H9 (cell line): ENCODE measurements at regions not wholly inside any gene's neighbourhood (a gene's known extent, or its start where the extent isn't known, plus 50 kb on each side); places are given as distances from the start of the nearest gene placed in this dataset.

ENCODE experiments used
- DNase-seq: peaks from one replicate; pipeline ENCODE4 v3.0.0-alpha.2; 2017
- H2AFZ ChIP-seq: one replicate; pipeline ENCODE4 v1.6.1; 2013; ENCODE audit warnings: mild to moderate bottlenecking, low read length, control low read depth, moderate library complexity
- H2AK5ac ChIP-seq: 2 replicates; pipeline ENCODE4 v1.6.1; 2013; ENCODE audit warnings: low read length, control low read depth, mixed read lengths; ENCODE audit not compliant: insufficient read length
- H2BK120ac ChIP-seq: one replicate; pipeline ENCODE4 v1.6.1; 2013; ENCODE audit warnings: low read depth, mild to moderate bottlenecking, low read length, control low read depth, inconsistent platforms; ENCODE audit not compliant: poor library complexity, severe bottlenecking
- H2BK12ac ChIP-seq: 2 replicates; pipeline ENCODE4 v1.6.1; 2013; ENCODE audit warnings: low read length, control low read depth, mixed read lengths, low read depth; ENCODE audit not compliant: insufficient read length
- H2BK15ac ChIP-seq: 2 replicates; pipeline ENCODE4 v1.6.1; 2013; ENCODE audit warnings: low read depth, low read length, control low read depth
- H2BK20ac ChIP-seq: one replicate; pipeline ENCODE4 v1.6.1; 2013; ENCODE audit warnings: low read depth, mild to moderate bottlenecking, low read length, control low read depth, inconsistent platforms; ENCODE audit not compliant: poor library complexity, severe bottlenecking
- H2BK5ac ChIP-seq: 2 replicates; pipeline ENCODE4 v1.6.1; 2013; ENCODE audit warnings: low read length, control low read depth, mixed read lengths; ENCODE audit not compliant: insufficient read length
- H3K14ac ChIP-seq: 2 replicates; pipeline ENCODE4 v1.6.1; 2013; ENCODE audit warnings: low read length, control low read depth; ENCODE audit not compliant: insufficient read depth
- H3K18ac ChIP-seq: 2 replicates; pipeline ENCODE4 v1.6.1; 2013; ENCODE audit warnings: low read depth, mild to moderate bottlenecking, mixed read lengths, low read length, control low read depth; ENCODE audit not compliant: insufficient read length
- H3K23ac ChIP-seq: 2 replicates; pipeline ENCODE4 v1.6.1; 2013; ENCODE audit warnings: low read length, control low read depth, mixed read lengths, low read depth; ENCODE audit not compliant: insufficient read length
- H3K23me2 ChIP-seq: 2 replicates; pipeline ENCODE4 v1.6.1; 2013; ENCODE audit warnings: low read depth, mild to moderate bottlenecking, mixed read lengths, low read length, control low read depth; ENCODE audit not compliant: insufficient read length, poor library complexity, severe bottlenecking
- H3K27ac ChIP-seq: 2 replicates; pipeline ENCODE4 v1.5.1; 2013; ENCODE audit warnings: low read length, control low read depth, mixed read lengths, low read depth; ENCODE audit not compliant: insufficient read length
- H3K27me3 ChIP-seq: 2 replicates; pipeline ENCODE4 v1.6.1; 2013; ENCODE audit warnings: low read length, control low read depth, inconsistent platforms; ENCODE audit not compliant: insufficient read depth
- H3K4ac ChIP-seq: 2 replicates; pipeline ENCODE4 v1.6.1; 2013; ENCODE audit warnings: low read depth, mild to moderate bottlenecking, control low read depth, inconsistent platforms, low read length, moderate library complexity
- H3K4me1 ChIP-seq: 2 replicates; pipeline ENCODE4 v1.6.1; 2013; ENCODE audit warnings: low read length, control low read depth, inconsistent platforms; ENCODE audit not compliant: insufficient read depth
- H3K4me2 ChIP-seq: 2 replicates; pipeline ENCODE4 v1.6.1; 2013; ENCODE audit warnings: low read length, control low read depth, mixed read lengths; ENCODE audit not compliant: insufficient read length, insufficient read depth
- H3K56ac ChIP-seq: 2 replicates; pipeline ENCODE4 v1.6.1; 2013; ENCODE audit warnings: low read depth, mild to moderate bottlenecking, mixed read lengths, low read length, control low read depth; ENCODE audit not compliant: insufficient read length
- H3K79me1 ChIP-seq: 2 replicates; pipeline ENCODE4 v1.6.1; 2013; ENCODE audit warnings: low read depth, mild to moderate bottlenecking, moderate library complexity, low read length, control low read depth, inconsistent platforms; ENCODE audit not compliant: insufficient read depth, poor library complexity, severe bottlenecking
- H3K79me2 ChIP-seq: 2 replicates; pipeline ENCODE4 v1.6.1; 2013; ENCODE audit warnings: low read length, control low read depth, inconsistent platforms; ENCODE audit not compliant: insufficient read depth
- H3K9ac ChIP-seq: 2 replicates; pipeline ENCODE4 v1.6.1; 2013; ENCODE audit warnings: low read length, control low read depth, mixed read lengths; ENCODE audit not compliant: insufficient read length; ENCODE audit errors: extremely low read depth
- H3K9me3 ChIP-seq: one replicate; pipeline ENCODE4 v1.6.1; 2013; ENCODE audit warnings: low read depth, low read length, inconsistent platforms; ENCODE audit not compliant: control insufficient read depth
- H3T11ph ChIP-seq: one replicate; pipeline ENCODE4 v1.6.1; 2013; ENCODE audit warnings: mild to moderate bottlenecking, low read length, control low read depth, inconsistent platforms
- H4K20me1 ChIP-seq: one replicate; pipeline ENCODE4 v1.6.1; 2013; ENCODE audit not compliant: control insufficient read depth, insufficient read length, insufficient read depth
- H4K5ac ChIP-seq: 2 replicates; pipeline ENCODE4 v1.6.1; 2013; ENCODE audit warnings: low read depth, mild to moderate bottlenecking, mixed read lengths, low read length, control low read depth; ENCODE audit not compliant: insufficient read length
- H4K8ac ChIP-seq: replicated peaks from 2 replicates; pipeline ENCODE4 v1.6.1; 2013; ENCODE audit warnings: low read length, control low read depth, mixed read lengths, low read depth; ENCODE audit not compliant: insufficient read length
- H4K91ac ChIP-seq: 2 replicates; pipeline ENCODE4 v1.6.1; 2013; ENCODE audit warnings: low read depth, mild to moderate bottlenecking, moderate library complexity, mixed read lengths, low read length, control low read depth; ENCODE audit not compliant: insufficient read length
- H3K27ac Mint-ChIP-seq, 3 experiments: 2 replicates in 2 of 3; 3 replicates in 1 of 3; pipeline ENCODE4 v1.8.0; 2020 to 2021; ENCODE audit warnings: mixed read lengths in 3 of 3, mild to moderate bottlenecking in 1 of 3, moderate library complexity in 1 of 3
- H3K27me3 Mint-ChIP-seq: 2 replicates; pipeline ENCODE4 v1.8.0; 2021; ENCODE audit warnings: low read depth, mild to moderate bottlenecking, moderate library complexity, mixed read lengths
- H3K36me3 Mint-ChIP-seq, 3 experiments: 2 replicates in 2 of 3; 3 replicates in 1 of 3; pipeline ENCODE4 v1.8.0; 2020 to 2021; ENCODE audit warnings: low read depth in 3 of 3, mixed read lengths in 3 of 3; ENCODE audit not compliant: insufficient read depth in 1 of 3
- H3K4me1 Mint-ChIP-seq, 2 experiments: 2 replicates each; pipeline ENCODE4 v1.8.0; 2020; ENCODE audit warnings: mixed read lengths in 2 of 2
- H3K4me3 Mint-ChIP-seq, 2 experiments: 2 replicates in 1 of 2; 3 replicates in 1 of 2; pipeline ENCODE4 v1.8.0; 2020 to 2021; ENCODE audit warnings: mild to moderate bottlenecking in 2 of 2, mixed read lengths in 2 of 2, moderate library complexity in 1 of 2
- H3K9me3 Mint-ChIP-seq, 2 experiments: 2 replicates in 1 of 2; 3 replicates in 1 of 2; pipeline ENCODE4 v1.8.0; 2020; ENCODE audit warnings: mild to moderate bottlenecking in 2 of 2, mixed read lengths in 2 of 2, moderate library complexity in 1 of 2
- CTCF ChIP-seq: fragments of 200-600 bp; sonication (generic); conservative IDR thresholded peaks from 3 replicates; pipeline ENCODE4 v1.8.0; 2021; ENCODE audit warnings: antibody characterized with exemption, mild to moderate bottlenecking
- WGBS: extraction: QIAGEN DNeasy Blood & Tissue Kit; methylation state at CpG from one replicate; pipeline ENCODE4 v1.1.7; 2013; ENCODE audit warnings: missing lambda C conversion rate, low lambda C conversion rate, mixed read lengths; ENCODE audit not compliant: insufficient read length; ENCODE audit errors: extremely low coverage; 5-methylcytosine and 5-hydroxymethylcytosine counted together

GRCh38 chr9:135299651-135300345 lies 179.8 kb upstream of the PPP1R26 start:
- Mint-ChIP-seq H3K36me3 (peaks cover 0 to 6% (median 0%) of the 10 kb centered on the region in 3 experiments; a peak in 3 of 7 replicates), H3K27ac (peak overlapping the region in 1 of 3 experiments; percentile 83; a peak in 1 of 7 replicates), H3K9me3 (peaks cover 2 to 8% of the 10 kb centered on the region in 2 experiments; a peak in 2 of 5 replicates), H3K4me3 (no peak overlapping the region), H3K27me3 (peaks cover 12% of the 10 kb centered on the region), H3K4me1 (peaks cover 28 to 43% of the 10 kb centered on the region in 2 experiments)
- no CpG with 5 or more reads among the region's 16 CpGs for WGBS
- H3K27me3 ChIP-seq, result no peaks in the 10 kb centered on the region
- H3K9ac ChIP-seq, result no peak overlapping the region
- no peak overlapping the region for H2AK5ac ChIP-seq
- no peak overlapping the region for H4K91ac ChIP-seq
- no peaks in the 10 kb centered on the region for H3K9me3 ChIP-seq
- no peak overlapping the region for H4K8ac ChIP-seq
- H2BK15ac ChIP-seq, result no peak overlapping the region
- H3K79me1 ChIP-seq, result no peaks in the 10 kb centered on the region
- no peak overlapping the region for H3K4me2 ChIP-seq
- H3K56ac ChIP-seq, result no peak overlapping the region
- H3K18ac ChIP-seq, result no peak overlapping the region
- H3K27ac ChIP-seq, result no peak overlapping the region
- no peaks in the 10 kb centered on the region for H3K23me2 ChIP-seq
- no peak overlapping the region for H2BK120ac ChIP-seq
- no peak for TF ChIP-seq CTCF
- no peaks in the 10 kb centered on the region for H3K79me2 ChIP-seq
- H4K5ac ChIP-seq, result no peak overlapping the region
- H3T11ph ChIP-seq, result no peak overlapping the region
- no peak overlapping the region for H2BK5ac ChIP-seq
- DNase-seq, result no peak
- no peaks in the 10 kb centered on the region for H4K20me1 ChIP-seq
- no peak overlapping the region for H3K23ac ChIP-seq
- peaks cover 3% of the 10 kb centered on the region for H3K4me1 ChIP-seq
- no peak overlapping the region for H2BK20ac ChIP-seq
- H3K4ac ChIP-seq, result no peak overlapping the region
- no peak overlapping the region; the same call in 1 of the 2 replicates for H3K14ac ChIP-seq
- H2BK12ac ChIP-seq, result no peak overlapping the region
- H2AFZ ChIP-seq, result no peak overlapping the region
